ENCODE measurements at regions not wholly inside any gene's neighbourhood (a gene's known extent, or its start where the extent isn't known, plus 50 kb on each side); places are given as distances from the start of the nearest gene placed in this dataset.
"Not testable (repeated sequence)": the region's sequence is repeated elsewhere in the genome, so short reads cannot be mapped to it uniquely, and the experiment has no call there.

DNA sequence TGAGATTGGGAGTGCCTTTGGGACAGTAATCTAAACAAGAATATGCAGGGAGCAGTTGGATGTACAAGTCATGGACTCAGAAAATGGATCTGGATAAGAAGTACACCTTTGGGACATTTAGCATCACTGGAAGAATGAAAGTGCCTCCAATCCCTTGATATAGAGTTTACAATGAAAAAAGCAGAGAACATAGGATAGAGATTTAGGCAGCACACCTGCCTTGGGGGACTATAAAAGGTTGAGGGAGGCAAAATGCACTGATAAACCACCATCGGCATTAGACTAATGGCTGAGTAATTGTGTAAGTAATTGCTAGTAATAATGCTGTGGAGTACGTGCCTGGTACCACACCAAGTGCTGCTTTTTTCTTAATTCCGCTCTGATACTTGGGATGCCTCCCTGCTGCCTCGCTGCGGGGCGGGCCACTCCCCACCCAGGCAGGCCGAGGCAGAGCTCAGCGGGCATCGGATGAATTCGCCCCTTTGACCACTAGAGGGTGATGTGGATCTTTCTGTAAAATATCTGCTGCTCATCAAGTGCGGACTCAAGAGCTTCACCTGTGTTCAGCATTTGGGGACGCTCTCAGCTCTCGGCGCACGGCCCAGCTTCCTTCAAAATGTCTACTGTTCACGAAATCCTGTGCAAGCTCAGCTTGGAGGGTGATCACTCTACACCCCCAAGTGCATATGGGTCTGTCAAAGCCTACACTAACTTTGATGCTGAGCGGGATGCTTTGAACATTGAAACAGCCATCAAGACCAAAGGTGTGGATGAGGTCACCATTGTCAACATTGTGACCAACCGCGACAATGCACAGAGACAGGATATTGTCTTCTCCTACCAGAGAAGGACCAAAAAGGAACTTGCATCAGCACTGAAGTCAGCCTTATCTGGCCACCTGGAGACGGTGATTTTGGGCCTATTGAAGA, 99.9 kb downstream of the ANKRD18B start:
- TF ChIP-seq POLR2A (IDR thresholded peaks at IDR 0.05) (no peak), EP300 (IDR thresholded peaks at IDR 0.05) (no peak)
- TF ChIP-seq, protein P1, sequence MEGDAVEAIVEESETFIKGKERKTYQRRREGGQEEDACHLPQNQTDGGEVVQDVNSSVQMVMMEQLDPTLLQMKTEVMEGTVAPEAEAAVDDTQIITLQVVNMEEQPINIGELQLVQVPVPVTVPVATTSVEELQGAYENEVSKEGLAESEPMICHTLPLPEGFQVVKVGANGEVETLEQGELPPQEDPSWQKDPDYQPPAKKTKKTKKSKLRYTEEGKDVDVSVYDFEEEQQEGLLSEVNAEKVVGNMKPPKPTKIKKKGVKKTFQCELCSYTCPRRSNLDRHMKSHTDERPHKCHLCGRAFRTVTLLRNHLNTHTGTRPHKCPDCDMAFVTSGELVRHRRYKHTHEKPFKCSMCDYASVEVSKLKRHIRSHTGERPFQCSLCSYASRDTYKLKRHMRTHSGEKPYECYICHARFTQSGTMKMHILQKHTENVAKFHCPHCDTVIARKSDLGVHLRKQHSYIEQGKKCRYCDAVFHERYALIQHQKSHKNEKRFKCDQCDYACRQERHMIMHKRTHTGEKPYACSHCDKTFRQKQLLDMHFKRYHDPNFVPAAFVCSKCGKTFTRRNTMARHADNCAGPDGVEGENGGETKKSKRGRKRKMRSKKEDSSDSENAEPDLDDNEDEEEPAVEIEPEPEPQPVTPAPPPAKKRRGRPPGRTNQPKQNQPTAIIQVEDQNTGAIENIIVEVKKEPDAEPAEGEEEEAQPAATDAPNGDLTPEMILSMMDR (IDR thresholded peaks at IDR 0.05): peak; percentile 69 to 85 (median 81)
- 17 to 23% methylated on average over 20 of the region's 20 CpGs for WGBS, 2 donors
- H3K9me3 ChIP-seq: no peaks in the 10 kb centered on the region
- DNase-seq (ENCODE audit: low spot score in 2 of 2): peak in 1 of 2 donors; percentile 56
- peaks cover 0 to 3% of the 10 kb centered on the region in 2 donors for H3K27me3 ChIP-seq
- no peaks in the 10 kb centered on the region for H3K36me3 ChIP-seq
- peaks cover 0 to 5% (median 0%) of the 10 kb centered on the region in 4 donors for H3K4me1 ChIP-seq
- H3K27ac ChIP-seq: no peak overlapping the region
- no peak overlapping the region for H3K4me3 ChIP-seq

DNA sequence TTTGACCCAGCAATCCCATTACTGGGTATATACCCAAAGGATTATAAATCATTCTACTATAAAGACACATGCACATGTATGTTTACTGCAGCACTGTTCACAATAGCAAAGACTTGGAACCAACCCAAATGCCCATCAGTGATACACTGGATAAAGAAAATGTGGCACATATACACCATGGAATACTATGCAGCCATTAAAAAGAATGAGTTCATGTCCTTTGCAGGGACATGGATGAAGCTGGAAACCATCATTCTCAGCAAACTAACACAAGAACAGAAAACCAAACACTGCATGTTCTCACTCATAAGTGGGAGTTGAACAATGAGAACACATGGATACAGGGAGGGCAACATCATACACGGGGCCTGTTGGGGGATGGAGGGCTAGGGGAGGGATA, 104.3 kb downstream of the ANKRD18B start:
- H3K4me1 ChIP-seq; H3K27me3 ChIP-seq; H3K4me3 ChIP-seq; H3K9me3 ChIP-seq; H3K27ac ChIP-seq; H3K36me3 ChIP-seq; DNase-seq (ENCODE audit: low spot score in 2 of 2): not testable (repeated sequence)
- WGBS, 2 donors: 84 to 87% methylated on average over 1 of the region's 1 CpG

DNA sequence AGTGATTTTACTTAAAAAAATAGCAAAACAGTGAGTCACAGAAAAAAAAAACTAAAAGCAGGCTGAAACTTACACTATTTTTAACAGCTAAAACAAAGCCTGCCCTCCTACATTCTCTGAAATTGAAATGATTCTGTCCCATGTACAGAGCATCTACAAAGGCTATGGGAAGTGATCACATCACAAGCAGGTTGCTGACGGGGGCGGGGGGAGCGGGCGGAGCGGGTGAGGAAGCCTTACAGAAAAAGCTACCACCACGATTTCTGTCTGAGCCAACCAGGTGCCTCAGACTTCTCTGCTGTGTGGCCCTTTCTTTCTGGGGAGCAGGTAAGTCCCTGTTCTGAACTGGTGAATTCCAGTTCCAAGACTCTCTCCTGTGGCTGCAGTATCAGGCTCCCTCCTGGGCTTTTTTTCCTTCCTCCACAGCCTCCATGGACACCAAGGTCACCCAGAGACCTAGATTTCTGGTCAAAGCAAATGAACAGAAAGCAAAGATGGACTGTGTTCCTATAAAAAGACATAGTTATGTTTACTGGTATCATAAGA, 104.9 kb downstream of the ANKRD18B start:
- DNase-seq (ENCODE audit: low spot score in 2 of 2): no peak
- 72 to 76% methylated on average over 6 of the region's 6 CpGs for WGBS, 2 donors
- TF ChIP-seq EP300 (IDR thresholded peaks at IDR 0.05) (no peak), POLR2A (IDR thresholded peaks at IDR 0.05) (no peak)
- TF ChIP-seq, protein P1 (IDR thresholded peaks at IDR 0.05): no peak

DNA sequence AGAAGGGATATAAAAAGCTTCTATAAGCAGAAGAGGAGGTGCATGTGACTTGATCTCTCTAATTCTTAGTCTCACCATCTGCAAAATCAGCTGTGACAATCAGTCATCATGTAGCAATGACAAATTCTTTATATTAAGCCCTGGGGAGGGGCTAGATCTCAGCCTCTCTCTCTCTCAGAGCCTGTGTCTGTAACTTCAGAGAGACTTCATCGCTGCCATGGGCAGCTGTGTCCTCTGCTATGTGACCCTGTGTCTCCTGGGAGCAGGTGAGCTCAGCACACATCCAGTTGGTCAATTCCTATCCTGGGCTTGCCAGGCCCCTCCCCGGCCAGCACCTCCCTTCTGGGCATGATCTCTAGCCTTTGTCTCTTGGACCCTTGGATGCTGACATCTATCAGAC, 109.6 kb downstream of the ANKRD18B start:
- H3K36me3 ChIP-seq: no peaks in the 10 kb centered on the region
- H3K27ac ChIP-seq: no peak overlapping the region
- WGBS, 2 donors: 78 to 90% methylated on average over 2 of the region's 2 CpGs

More for the DNA sequence above, 104.9 kb downstream of the ANKRD18B start:
- H3K9me3 ChIP-seq: no peaks in the 10 kb centered on the region
- no peaks in the 10 kb centered on the region for H3K36me3 ChIP-seq
- H3K27ac ChIP-seq: no peak overlapping the region
- peaks cover 0 to 6% of the 10 kb centered on the region in 2 donors for H3K27me3 ChIP-seq
- H3K4me3 ChIP-seq: no peak overlapping the region
- H3K4me1 ChIP-seq: peaks cover 0 to 2% (median 0%) of the 10 kb centered on the region in 4 donors

DNA sequence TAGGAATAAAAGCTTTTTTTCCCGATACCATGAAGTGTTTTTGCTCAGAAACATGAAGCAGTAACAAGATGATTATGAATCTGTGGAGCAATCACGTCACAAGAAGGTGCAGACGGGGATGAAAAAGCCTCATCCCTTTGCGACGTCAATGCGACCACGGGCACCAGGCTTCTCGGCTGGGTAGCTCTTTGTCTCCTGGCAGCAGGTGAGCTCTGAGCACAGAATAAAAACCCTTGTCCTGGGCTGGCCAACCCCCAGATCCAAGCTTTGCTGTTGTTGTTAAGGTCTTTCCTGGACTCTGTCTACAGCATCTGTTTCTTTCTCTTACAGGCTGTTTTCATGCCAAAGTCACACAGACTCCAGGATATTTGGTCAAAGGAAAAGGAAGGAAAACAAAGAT, 113.8 kb downstream of the ANKRD18B start:
- H3K27ac ChIP-seq: no peak overlapping the region
- no peak for DNase-seq (ENCODE audit: low spot score in 2 of 2)
- H3K4me1 ChIP-seq: no peaks in the 10 kb centered on the region
- WGBS, 2 donors: 31 to 39% methylated on average over 8 of the region's 8 CpGs
- no peaks in the 10 kb centered on the region for H3K9me3 ChIP-seq
- no peak for TF ChIP-seq POLR2A (IDR thresholded peaks at IDR 0.05)
- TF ChIP-seq, protein P1 (IDR thresholded peaks at IDR 0.05): no peak
- H3K27me3 ChIP-seq: peaks cover 0 to 26% of the 10 kb centered on the region in 2 donors
- no peaks in the 10 kb centered on the region for H3K36me3 ChIP-seq
- no peak overlapping the region for H3K4me3 ChIP-seq

More for the DNA sequence above, 109.6 kb downstream of the ANKRD18B start:
- Histone ChIP-seq H3K4me1 (no peaks in the 10 kb centered on the region), H3K27me3 (peaks cover 0 to 21% of the 10 kb centered on the region in 2 donors), H3K4me3 (no peak overlapping the region), H3K9me3 (no peaks in the 10 kb centered on the region)
- no peak for DNase-seq (ENCODE audit: low spot score in 2 of 2)
- TF ChIP-seq POLR2A (IDR thresholded peaks at IDR 0.05) (no peak), EP300 (IDR thresholded peaks at IDR 0.05) (no peak)
- TF ChIP-seq, protein P1 (IDR thresholded peaks at IDR 0.05): no peak
